ENCODE measurements at regions not wholly inside any gene's neighbourhood (a gene's known extent, or its start where the extent isn't known, plus 50 kb on each side); places are given as distances from the start of the nearest gene placed in this dataset.

DNA sequence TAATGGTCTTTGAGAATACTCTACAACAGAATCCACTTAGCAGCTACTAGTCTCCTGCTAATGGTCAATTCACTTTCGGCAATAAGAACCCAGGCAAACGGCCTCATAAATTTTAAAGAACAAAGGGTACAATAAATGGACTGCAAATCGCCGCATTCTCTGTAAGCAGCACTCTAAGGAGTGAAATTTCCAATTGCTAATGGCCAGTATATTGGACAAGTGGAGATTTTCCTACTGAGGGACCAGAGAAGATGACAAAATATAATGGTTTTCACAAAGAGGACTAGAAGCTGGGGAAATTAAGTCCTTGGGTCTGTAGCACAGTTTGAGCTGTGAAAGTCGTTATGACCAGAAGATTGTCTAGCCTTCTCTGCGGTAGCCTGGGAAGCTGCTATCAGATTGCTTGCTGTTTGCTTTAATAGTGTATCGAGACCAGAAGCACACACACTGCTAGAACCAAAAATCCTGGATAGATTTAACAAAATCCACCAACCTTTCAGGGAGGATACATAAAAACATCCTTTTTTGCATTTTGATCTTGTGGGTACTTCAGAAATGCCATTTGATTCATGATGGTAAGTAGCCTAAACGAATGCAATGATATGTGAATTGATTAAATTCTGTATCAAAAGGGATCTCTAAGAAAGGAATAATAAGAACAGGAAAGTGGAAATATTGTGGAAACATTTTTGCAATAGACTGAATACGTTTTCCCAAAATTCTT lies 53.6 kb upstream of the ATP8B1 start:
- TF ChIP-seq, protein P1, sequence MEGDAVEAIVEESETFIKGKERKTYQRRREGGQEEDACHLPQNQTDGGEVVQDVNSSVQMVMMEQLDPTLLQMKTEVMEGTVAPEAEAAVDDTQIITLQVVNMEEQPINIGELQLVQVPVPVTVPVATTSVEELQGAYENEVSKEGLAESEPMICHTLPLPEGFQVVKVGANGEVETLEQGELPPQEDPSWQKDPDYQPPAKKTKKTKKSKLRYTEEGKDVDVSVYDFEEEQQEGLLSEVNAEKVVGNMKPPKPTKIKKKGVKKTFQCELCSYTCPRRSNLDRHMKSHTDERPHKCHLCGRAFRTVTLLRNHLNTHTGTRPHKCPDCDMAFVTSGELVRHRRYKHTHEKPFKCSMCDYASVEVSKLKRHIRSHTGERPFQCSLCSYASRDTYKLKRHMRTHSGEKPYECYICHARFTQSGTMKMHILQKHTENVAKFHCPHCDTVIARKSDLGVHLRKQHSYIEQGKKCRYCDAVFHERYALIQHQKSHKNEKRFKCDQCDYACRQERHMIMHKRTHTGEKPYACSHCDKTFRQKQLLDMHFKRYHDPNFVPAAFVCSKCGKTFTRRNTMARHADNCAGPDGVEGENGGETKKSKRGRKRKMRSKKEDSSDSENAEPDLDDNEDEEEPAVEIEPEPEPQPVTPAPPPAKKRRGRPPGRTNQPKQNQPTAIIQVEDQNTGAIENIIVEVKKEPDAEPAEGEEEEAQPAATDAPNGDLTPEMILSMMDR (IDR thresholded peaks at IDR 0.05) = no peak
- TF ChIP-seq POLR2A (IDR thresholded peaks at IDR 0.05) = no peak
